HG02759 (cell line): ENCODE measurements at regions not wholly inside any gene's neighbourhood (a gene's known extent, or its start where the extent isn't known, plus 50 kb on each side); places are given as distances from the start of the nearest gene placed in this dataset.

Experiments
- ATAC-seq: cut with Tn5 transposase; IDR thresholded peaks from one replicate; pipeline ENCODE4 v1.9.1; 2021; ENCODE audit warnings: mild to moderate bottlenecking, moderate library complexity; ENCODE audit not compliant: unreplicated experiment

DNA sequence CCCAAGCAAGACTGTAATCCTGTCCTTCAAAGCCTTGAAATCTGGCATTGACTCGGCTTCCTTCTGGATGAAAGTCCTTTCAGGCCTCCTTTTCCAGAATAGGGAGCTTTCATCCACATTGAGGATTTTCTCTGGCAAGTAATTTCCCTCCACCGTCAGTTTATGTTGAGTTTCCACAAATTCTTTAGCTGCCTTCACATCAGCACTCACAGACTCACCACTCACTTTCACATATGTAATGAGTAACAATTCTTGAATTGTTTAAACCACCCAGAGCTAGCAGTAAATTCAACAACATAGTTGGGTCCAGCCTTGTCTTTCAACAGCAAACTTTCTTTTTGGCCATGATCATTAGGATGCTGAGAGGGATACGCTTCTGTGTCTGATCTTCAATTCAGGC lies 84.3 kb upstream of the PRDM11 start:
- ATAC-seq = no peak

DNA sequence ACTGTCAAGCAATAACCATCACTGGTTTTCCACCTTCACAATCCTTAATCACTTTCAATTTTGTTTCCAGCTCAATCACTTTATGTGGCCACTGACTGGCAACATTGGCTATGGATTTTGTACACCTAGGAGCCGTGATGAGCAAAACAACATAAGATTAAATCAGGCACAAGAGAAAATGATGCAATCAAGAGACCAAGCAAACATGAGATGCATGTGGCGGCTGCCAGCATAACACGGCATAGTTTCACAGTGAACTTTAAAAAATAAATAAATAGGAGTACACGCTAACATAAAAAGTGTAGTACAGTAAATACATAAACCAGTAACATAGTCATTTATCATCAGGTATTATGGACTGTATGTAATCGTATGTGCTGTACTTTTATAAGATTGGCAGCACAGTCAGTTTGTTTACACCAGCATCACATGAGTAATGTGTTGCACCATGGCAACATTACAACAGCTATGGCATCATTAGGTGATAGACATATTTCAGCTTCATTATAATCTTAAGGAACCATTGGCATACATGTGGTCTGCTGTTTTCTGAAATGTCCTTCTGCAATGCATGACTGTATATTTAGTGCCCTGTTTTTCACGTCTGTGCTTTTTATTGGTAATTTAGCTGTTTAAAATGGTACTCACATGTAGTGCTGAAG lies 83.3 kb upstream of the PRDM11 start:
- ATAC-seq = no peak

GRCh38 chr11:45063669-45064068 lies 82.8 kb upstream of the PRDM11 start:
- ATAC-seq = no peak

DNA sequence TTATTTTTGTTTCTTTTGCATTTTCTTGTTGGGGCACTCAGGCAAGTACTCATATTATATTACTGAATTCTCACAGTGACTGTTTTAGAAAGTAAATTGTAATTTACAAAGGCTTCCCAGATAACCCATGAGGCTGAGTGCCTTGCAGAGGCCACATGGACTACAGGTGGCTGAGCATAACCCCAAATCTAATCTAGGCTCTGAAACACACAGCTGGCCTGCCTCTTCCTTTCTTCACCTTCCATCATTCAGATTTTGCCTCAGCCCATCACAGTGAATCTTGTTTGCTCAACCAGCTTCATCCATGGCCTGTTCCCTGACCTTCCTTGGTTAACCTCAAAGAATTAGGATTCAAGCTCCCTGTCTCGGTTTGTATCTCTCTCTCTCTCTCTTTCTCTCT lies 78.5 kb upstream of the PRDM11 start:
- ATAC-seq = no peak

DNA sequence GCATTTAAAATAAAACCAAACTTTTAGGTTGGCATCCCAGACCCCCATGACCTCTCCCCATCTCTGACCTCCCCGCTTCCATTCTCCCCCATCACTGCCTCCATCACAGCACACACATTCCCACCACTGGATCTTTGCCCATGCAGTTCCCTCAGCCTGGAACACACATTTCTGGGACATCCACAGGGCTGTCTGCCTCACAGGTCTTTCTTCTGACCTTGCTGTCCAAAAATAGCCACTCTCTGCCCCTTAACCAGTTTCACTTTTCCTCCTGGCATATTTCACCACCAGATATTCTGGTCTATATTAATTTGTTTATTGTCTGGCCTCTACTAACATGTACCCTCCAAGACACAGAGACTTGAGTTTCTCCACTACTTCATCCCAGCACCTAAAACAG lies 75.2 kb upstream of the PRDM11 start:
- ATAC-seq = no peak

- ATAC-seq = peak; percentile 65
These were observed 72.7 kb upstream of the PRDM11 start for GRCh38 chr11:45073685-45074141.

GRCh38 chr11:45075519-45075918 lies 70.9 kb upstream of the PRDM11 start:
- no peak for ATAC-seq

GRCh38 chr11:45075952-45076351 lies 70.5 kb upstream of the PRDM11 start:
- ATAC-seq = no peak

- no peak for ATAC-seq
These were observed 69.7 kb upstream of the PRDM11 start for GRCh38 chr11:45076761-45077160.

GRCh38 chr11:45078236-45079074 lies 68.0 kb upstream of the PRDM11 start:
- no peak for ATAC-seq

DNA sequence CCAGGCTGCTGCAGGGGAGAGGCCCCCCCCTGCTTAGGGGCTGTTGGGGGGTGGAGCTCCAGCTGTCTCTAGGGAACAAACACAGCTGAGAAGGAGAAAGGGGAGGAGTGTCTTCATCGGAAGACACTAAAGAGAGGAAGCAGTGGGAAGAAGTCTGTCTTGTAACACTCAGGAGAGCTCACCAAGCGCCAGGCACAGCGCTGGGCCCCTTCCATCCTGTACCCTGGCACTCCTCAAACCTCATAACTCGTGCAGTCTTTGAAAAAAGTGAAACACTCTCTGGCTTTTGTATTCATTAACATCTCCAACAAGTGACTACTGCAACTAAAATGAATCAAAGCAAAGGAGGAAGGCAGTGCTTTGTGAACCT lies 67.4 kb upstream of the PRDM11 start:
- ATAC-seq = no peak

DNA sequence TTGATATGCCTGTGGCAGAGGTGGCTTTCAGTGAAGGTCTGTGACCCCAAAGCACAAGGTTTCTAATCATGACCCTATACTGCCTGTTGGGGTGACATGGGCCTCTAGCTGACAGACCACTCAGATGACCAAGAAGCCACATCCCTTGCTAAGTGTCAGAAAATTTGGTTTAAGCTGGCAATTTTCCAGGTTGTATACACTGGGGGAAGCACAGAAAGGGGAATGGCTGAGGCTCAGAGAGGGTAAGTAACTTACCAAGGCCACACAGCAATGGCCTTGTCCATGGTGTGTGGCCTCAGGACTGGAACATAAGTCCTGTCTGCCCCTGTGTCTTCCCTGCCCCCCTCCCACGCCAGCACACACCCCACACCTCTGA lies 66.9 kb upstream of the PRDM11 start:
- ATAC-seq = no peak

DNA sequence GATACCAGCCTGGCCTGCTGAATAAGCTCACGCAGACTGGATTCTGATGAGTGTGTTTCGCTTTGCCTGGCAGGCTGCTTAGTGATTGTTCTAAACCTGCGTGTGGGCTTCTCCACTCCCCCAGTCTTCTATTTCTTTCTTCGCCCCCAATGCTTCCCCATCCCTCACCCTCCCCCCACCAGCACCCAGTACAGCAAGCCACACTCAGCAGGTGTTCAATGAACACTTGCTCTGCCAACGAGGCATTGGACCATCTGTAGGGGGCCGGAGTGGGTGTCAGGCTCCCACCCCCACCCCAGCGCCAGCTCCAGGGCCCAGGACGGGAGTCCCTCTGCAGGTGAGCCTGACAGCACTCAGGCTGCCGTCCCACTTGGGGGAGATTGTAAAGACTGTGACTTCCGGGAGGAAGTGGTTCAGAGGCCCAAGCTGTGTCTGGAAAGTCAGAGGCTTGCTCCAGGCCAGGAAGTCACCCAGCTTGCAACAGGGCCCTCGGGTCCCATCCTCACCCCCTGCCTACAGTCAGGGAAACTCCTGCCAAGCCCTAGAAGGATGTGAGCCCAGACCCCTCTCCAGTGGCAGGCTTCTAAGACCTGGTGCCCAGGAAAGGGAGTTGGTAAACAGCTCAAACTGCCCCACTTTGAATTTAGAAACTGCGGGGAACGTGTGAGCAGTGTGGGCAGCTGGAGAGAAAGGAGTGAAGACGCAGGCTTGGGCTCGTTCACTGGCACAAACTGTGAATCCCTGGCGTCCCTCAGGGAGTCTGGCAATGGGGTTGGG lies 66.3 kb upstream of the PRDM11 start:
- ATAC-seq = peak; percentile 83

GRCh38 chr11:45082744-45083543 lies 63.5 kb upstream of the PRDM11 start:
- ATAC-seq = no peak

DNA sequence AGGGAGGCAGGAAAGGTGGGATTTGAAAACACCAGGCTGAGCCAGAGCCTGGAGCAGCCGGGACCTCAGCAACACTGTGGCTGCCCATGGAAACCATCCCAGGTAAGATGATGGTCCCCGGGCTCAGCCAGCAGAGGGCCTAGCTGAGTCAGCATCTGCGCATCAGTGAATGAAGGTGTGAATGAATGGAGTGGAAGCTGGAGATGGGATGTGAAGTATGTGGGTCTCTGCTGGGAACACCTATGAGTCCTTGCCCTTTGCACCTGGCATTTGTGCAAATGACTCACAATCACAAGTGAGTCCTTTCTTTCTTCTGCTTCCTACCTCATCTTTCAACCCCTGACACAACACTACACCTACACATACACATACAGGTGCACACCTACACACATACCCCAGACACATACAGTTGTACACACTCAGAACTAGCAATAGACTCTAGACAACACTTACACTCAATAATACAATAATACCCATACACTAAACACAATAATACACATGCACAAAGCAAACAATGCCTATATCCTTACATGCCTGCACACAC lies 62.8 kb upstream of the PRDM11 start:
- no peak for ATAC-seq

GRCh38 chr11:45085646-45086501 lies 60.6 kb upstream of the PRDM11 start:
- no peak for ATAC-seq

- ATAC-seq = no peak
These were observed 59.9 kb upstream of the PRDM11 start for GRCh38 chr11:45086526-45086925.

- no peak for ATAC-seq
These were observed 59.1 kb upstream of the PRDM11 start for GRCh38 chr11:45087086-45087899.

DNA sequence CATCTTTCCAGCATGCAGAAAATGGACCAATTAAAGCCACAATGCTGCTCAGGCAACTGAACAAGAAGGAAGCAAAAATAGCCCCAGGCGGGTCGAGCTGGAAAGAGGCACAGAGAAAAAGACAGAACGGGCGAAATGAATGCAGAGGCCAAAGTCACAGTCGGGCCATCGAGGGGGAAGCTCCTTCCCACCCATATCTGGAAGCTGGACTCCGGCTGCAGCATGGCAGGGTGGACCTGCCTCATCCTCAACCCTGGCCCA lies 58.6 kb upstream of the PRDM11 start:
- ATAC-seq = no peak
